Neural progenitor cell (in vitro differentiated cells): ENCODE measurements at regions not wholly inside any gene's neighbourhood (a gene's known extent, or its start where the extent isn't known, plus 50 kb on each side); places are given as distances from the start of the nearest gene placed in this dataset.

Source experiments
- CTCF ChIP-seq: fragments of 200-600 bp; sonication (generic); IDR thresholded peaks from 2 replicates; pipeline ENCODE4 v1.5.1; 2017; ENCODE audit warnings: antibody characterized with exemption, mild to moderate bottlenecking
- EZH2 ChIP-seq: fragments of 200-600 bp; sonication (generic); IDR thresholded peaks from 2 replicates; pipeline ENCODE4 v1.6.1; 2017; ENCODE audit warnings: antibody characterized with exemption, mild to moderate bottlenecking, moderate library complexity
- EZH2phosphoT487 ChIP-seq: fragments of 200-600 bp; sonication (generic); IDR thresholded peaks from 2 replicates; pipeline ENCODE4 v1.6.1; 2017; ENCODE audit warnings: antibody characterized with exemption

GRCh38 chr19:28980236-28980868, 232.6 kb downstream of the UQCRFS1 start:
- peak; percentile 12 for TF ChIP-seq CTCF
- TF ChIP-seq EZH2 = no peak
- TF ChIP-seq EZH2phosphoT487 = no peak
